ENCODE measurements at regions not wholly inside any gene's neighbourhood (a gene's known extent, or its start where the extent isn't known, plus 50 kb on each side); places are given as distances from the start of the nearest gene placed in this dataset.

DNA sequence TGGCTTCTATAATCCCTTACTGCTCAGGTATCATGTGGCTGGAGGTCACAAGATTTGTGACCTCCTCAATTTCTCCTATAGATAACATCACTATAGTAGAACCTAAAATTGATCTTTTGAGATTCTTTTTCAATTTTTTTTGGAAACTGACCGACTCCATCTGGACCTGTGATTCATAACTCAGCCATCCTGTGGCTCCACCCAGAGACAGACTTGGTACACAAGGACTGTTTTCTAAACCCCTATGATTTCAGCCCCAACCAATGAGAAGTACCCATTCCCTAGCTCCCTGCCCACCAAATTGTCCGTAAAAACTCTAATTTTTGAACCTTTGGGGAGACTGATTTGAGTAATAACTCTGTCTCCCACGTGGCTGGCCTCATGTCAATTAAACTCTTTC is 148.9 kb downstream of the SYT10 start (continued):
- TF ChIP-seq, protein P1, sequence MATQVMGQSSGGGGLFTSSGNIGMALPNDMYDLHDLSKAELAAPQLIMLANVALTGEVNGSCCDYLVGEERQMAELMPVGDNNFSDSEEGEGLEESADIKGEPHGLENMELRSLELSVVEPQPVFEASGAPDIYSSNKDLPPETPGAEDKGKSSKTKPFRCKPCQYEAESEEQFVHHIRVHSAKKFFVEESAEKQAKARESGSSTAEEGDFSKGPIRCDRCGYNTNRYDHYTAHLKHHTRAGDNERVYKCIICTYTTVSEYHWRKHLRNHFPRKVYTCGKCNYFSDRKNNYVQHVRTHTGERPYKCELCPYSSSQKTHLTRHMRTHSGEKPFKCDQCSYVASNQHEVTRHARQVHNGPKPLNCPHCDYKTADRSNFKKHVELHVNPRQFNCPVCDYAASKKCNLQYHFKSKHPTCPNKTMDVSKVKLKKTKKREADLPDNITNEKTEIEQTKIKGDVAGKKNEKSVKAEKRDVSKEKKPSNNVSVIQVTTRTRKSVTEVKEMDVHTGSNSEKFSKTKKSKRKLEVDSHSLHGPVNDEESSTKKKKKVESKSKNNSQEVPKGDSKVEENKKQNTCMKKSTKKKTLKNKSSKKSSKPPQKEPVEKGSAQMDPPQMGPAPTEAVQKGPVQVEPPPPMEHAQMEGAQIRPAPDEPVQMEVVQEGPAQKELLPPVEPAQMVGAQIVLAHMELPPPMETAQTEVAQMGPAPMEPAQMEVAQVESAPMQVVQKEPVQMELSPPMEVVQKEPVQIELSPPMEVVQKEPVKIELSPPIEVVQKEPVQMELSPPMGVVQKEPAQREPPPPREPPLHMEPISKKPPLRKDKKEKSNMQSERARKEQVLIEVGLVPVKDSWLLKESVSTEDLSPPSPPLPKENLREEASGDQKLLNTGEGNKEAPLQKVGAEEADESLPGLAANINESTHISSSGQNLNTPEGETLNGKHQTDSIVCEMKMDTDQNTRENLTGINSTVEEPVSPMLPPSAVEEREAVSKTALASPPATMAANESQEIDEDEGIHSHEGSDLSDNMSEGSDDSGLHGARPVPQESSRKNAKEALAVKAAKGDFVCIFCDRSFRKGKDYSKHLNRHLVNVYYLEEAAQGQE (IDR thresholded peaks at IDR 0.05; ENCODE audit: low read depth), result no peak
- no peak for TF ChIP-seq RAD21 (IDR thresholded peaks at IDR 0.05; ENCODE audit: low read depth)
- TF ChIP-seq ZNF274 (IDR thresholded peaks at IDR 0.05; ENCODE audit: low read depth, low read length), result no peak
- no peak for TF ChIP-seq FOSL1 (IDR thresholded peaks at IDR 0.05; ENCODE audit: low read depth)
- no peak for TF ChIP-seq CBX3 (IDR thresholded peaks at IDR 0.05; ENCODE audit: low read depth)
- TF ChIP-seq, protein P2, sequence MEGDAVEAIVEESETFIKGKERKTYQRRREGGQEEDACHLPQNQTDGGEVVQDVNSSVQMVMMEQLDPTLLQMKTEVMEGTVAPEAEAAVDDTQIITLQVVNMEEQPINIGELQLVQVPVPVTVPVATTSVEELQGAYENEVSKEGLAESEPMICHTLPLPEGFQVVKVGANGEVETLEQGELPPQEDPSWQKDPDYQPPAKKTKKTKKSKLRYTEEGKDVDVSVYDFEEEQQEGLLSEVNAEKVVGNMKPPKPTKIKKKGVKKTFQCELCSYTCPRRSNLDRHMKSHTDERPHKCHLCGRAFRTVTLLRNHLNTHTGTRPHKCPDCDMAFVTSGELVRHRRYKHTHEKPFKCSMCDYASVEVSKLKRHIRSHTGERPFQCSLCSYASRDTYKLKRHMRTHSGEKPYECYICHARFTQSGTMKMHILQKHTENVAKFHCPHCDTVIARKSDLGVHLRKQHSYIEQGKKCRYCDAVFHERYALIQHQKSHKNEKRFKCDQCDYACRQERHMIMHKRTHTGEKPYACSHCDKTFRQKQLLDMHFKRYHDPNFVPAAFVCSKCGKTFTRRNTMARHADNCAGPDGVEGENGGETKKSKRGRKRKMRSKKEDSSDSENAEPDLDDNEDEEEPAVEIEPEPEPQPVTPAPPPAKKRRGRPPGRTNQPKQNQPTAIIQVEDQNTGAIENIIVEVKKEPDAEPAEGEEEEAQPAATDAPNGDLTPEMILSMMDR (IDR thresholded peaks at IDR 0.05 in 2 of 3, conservative IDR thresholded peaks at IDR 0.05 in 1 of 3; ENCODE audit: borderline replicate concordance in 1 of 3, insufficient read depth in 1 of 3, low read depth in 2 of 3, low read length in 2 of 3), result no peak
- TF ChIP-seq CEBPB (IDR thresholded peaks at IDR 0.05; ENCODE audit: low read depth), result no peak
- no peak for TF ChIP-seq EGR1 (IDR thresholded peaks at IDR 0.05; ENCODE audit: low read depth)
- TF ChIP-seq EZH2phosphoT487 (IDR thresholded peaks at IDR 0.05; ENCODE audit: borderline replicate concordance), result no peak
- no peak for TF ChIP-seq EZH2 (IDR thresholded peaks at IDR 0.05)
- no peak for TF ChIP-seq SIN3A (IDR thresholded peaks at IDR 0.05; ENCODE audit: low read depth)

DNA sequence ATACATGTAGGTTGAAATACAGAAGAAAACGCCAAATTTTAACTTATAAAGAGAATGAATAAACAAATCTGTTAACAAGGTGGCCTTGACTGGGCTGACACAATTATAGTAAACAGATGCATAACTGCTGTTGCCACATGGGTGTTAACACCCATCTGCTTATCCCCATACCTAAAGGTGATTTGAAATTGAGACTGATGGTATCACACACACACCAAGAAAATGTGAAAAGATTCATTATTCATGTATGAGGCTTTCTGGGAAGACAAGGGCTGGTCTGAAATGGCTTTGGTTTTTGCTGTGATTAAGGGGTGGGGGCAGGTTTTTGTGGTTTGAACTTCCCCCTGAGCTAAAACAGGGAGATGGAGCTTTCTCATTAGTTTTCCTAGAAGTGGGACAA is 156.6 kb downstream of the SYT10 start:
- Histone ChIP-seq H3K36me3 (ENCODE audit: control insufficient read depth in 1 of 2, insufficient read depth in 2 of 2, low read length in 2 of 2) (no peaks in the 10 kb centered on the region), H3K9me3 (ENCODE audit: control insufficient read depth in 1 of 2, insufficient read depth in 1 of 2, low read depth in 1 of 2, low read length in 2 of 2) (peaks cover 0 to 15% of the 10 kb centered on the region in 2 experiments; a peak in 2 of 4 replicates), H4K20me1 (ENCODE audit: insufficient read depth) (no peaks in the 10 kb centered on the region), H3K9me2 (ENCODE audit: insufficient read depth) (no peaks in the 10 kb centered on the region), H3K27me3 (ENCODE audit: insufficient read depth, low read length) (no peaks in the 10 kb centered on the region), H3K27ac (ENCODE audit: low read depth, low read length) (no peak overlapping the region), H3K4me2 (ENCODE audit: low read length) (no peak overlapping the region), H3K4me1 (ENCODE audit: control insufficient read depth in 1 of 2, insufficient read depth in 2 of 2, low read length in 2 of 2) (no peaks in the 10 kb centered on the region), H3K4me3 (replicated peaks in 1 of 2; ENCODE audit: low read depth in 1 of 2, low read length in 2 of 2) (no peak overlapping the region), H3K9ac (ENCODE audit: low read length) (no peak overlapping the region), H2AFZ (ENCODE audit: low read depth, low read length, poor library complexity, severe bottlenecking) (no peak overlapping the region), H3K79me2 (ENCODE audit: insufficient read depth, low read length) (no peaks in the 10 kb centered on the region)
- DNase-seq (ENCODE audit: low read depth, low spot score), result no peak
- ChIA-PET RAD21 (ENCODE audit: low non-redundant PET in 1 of 2, low total read pairs in 2 of 2, uncharacterized antibody in 2 of 2, unreplicated experiment in 2 of 2) (no interaction called here), CTCF (no interaction called here), POLR2A (no interaction called here)
- intact Hi-C loops (cut with micrococcal nuclease), result no loop called here
- BruUV-seq (replicated peaks), result no TSS peak
- no peak for ATAC-seq
- no peak for TF ChIP-seq SRF (IDR thresholded peaks at IDR 0.05; ENCODE audit: low read depth)
- TF ChIP-seq YY1 (IDR thresholded peaks at IDR 0.05; ENCODE audit: extremely low read depth, insufficient replicate concordance, low read depth, low read length), result no peak
- no peak for TF ChIP-seq EZH2 (IDR thresholded peaks at IDR 0.05)
- TF ChIP-seq, protein P3, sequence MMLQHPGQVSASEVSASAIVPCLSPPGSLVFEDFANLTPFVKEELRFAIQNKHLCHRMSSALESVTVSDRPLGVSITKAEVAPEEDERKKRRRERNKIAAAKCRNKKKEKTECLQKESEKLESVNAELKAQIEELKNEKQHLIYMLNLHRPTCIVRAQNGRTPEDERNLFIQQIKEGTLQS (IDR thresholded peaks at IDR 0.05), result no peak
